Effector CD4-positive, alpha-beta T cell (primary cell): ENCODE measurements at regions not wholly inside any gene's neighbourhood (a gene's known extent, or its start where the extent isn't known, plus 50 kb on each side); places are given as distances from the start of the nearest gene placed in this dataset.
"Not testable (repeated sequence)": the region's sequence is repeated elsewhere in the genome, so short reads cannot be mapped to it uniquely, and the experiment has no call there.

ENCODE experiments used
- DNase-seq: peaks from one replicate; pipeline ENCODE4 v3.0.0-alpha.2; 2020

DNA sequence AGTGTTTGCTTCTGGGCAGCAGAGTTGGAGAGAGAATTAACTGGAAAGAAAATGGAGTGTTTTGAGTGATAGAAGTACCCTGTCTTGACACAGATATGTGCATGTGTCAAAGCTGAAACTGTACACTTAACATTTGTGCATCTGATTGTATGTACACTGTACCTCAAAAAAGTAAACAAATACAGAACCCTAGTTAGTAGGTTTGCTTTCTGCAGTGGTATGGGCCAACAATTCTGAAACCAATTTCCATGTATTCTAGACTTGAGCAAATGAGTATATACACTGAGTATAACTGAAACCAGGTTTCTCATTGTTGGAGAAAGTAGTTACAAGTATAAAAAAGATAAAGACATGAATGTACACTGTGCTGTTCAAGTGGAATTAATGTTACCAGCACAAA is 52.4 kb downstream of the ELAPOR2 start:
- no peak for DNase-seq

DNA sequence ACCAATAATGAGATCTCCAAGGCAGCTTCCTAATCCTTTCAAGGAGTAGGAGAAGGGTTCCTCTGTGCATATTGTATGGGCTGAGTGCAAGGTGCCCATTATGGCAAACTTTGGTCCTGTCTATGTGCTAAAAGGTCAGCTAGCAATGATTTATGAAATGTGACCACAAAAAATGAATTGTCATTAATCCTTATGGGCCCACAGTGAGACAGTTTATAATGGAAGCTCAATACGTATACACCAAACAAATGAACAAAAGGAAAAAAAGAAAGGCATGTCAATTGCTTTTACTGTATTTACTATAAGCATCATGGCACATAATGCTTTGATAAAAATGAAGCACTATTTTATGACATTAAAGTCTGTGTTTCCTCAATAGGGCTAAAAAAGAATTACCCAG is 54.5 kb downstream of the ELAPOR2 start:
- DNase-seq: no peak

DNA sequence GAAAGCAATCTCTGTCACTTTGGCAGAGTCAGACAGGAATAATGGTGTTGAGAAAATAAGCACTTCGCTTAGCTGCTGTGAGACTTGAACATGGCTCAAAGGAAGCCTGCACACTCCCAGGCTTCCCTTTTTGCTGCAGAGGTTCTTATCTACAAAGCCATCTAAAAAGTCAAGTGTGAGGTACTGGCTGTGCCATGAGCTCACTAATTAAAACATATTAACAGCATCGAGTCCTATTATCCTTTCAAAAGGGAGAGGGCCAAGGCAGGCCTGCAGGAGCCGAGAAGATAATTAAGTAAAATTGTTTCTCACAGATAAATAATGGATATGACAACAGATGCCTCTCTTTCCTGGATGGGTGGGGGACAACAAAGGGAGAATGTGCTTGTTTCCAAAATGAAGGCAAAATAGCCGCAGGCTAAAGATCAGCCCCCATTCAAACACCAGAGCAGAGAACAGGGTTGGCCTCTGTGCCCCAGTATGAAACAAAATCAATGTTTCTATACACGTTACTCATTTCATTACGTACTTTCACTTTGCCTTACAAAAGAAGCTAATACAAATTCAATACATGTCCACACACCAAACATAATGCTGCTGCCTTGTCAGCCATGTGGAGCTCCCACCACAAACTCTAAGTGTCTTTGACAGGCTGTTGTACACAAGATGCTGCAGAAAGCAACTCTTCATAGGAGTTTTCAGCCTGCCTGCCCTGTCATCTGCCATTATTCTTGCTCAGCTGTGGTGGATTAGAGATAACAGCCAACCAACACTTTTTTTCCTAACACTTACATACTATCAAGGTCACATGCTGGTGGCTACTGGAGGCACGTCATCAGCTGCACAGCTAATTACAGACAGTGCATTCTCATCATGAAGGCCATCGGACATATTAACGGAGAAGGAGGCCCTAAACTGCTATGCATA is 55.3 kb downstream of the ELAPOR2 start:
- no peak for DNase-seq

- DNase-seq: no peak
These were observed 58.2 kb downstream of the ELAPOR2 start for GRCh38 chr7:87001214-87001613.

- no peak for DNase-seq
These were observed 59.1 kb downstream of the ELAPOR2 start for GRCh38 chr7:87000344-87000743.

- DNase-seq: no peak
These were observed 59.7 kb downstream of the ELAPOR2 start for GRCh38 chr7:86999750-87000149.

DNA sequence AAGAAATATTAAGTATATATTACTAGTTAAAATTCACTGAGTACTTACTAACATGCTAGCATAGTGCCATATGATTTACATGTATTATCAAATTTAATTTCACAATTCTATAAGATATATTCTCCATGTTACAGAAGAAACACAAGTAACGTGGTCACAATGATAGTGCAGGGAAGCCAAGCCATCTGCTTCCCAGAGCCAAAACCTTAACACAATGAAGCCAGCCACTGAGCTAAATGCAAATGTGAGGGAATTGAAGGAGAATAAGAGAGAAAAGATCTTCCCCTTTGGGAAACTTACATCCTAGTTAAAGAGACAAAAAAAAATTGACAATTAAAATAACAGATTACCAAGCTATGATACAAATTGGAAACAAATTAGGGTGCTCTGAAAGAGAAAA is 63.6 kb downstream of the ELAPOR2 start:
- no peak for DNase-seq

- DNase-seq: no peak
These were observed 64.3 kb downstream of the ELAPOR2 start for GRCh38 chr7:86995052-86995725.

GRCh38 chr7:86991771-86992191 is 67.7 kb downstream of the ELAPOR2 start:
- no peak for DNase-seq

GRCh38 chr7:86991093-86991769 is 68.2 kb downstream of the ELAPOR2 start:
- no peak for DNase-seq

- DNase-seq: no peak
These were observed 70.0 kb downstream of the ELAPOR2 start for GRCh38 chr7:86989407-86989806.

DNA sequence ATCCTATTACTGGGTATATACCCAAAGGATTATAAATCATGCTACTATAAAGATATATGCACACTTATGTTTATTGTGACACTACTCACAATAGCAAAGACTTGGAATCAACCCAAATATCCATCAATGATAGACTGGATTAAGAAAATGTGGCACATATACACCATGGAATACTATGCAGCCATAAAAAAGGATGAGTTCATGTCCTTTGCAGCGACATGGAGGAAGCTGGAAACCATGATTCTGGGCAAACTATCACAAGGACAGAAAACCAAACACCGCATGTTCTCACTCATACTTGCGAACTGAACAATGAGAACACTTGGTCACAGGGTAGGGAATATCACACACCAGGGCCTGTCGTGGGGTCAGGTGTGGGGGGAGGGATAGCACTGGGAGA is 71.6 kb downstream of the ELAPOR2 start:
- not testable (repeated sequence) for DNase-seq

DNA sequence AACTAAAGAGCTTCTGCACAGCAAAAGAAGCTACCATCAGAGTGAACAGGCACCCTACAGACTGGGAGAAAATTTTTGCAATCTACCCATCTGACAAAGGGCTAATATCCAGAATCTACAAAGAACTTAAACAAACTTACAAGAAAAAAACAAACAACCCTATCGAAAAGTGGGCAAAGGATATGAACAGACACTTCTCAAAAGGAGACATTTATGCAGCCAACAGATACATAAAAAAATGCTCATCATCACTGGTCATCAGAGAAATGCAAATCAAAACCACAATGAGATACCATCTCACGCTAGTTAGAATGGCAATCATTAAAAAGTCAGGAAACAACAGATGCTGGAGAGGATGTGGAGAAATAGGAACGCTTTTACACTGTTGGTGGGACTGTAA is 72.1 kb downstream of the ELAPOR2 start:
- not testable (repeated sequence) for DNase-seq

GRCh38 chr7:86985342-86985741 is 74.1 kb downstream of the ELAPOR2 start:
- not testable (repeated sequence) for DNase-seq

GRCh38 chr7:86983654-86984053 is 75.8 kb downstream of the ELAPOR2 start:
- not testable (repeated sequence) for DNase-seq

DNA sequence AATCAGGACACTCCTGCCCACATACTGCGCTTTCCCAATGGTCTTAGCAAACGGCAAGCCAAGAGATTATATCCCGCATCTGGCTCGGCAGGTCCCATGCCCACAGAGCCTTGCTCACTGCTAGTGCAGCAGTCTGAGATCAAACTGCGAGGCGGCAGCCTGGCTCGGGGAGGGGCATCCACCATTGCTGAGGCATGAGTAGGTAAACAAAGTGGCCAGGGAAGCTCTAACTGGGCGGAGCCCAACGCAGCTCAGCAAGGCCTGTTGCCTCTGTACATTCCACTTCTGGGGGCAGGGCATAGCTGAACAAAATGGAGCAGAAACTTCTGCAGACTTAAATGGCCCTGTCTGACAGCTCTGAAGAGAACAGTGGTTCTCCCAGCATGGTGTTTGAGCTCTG is 77.5 kb downstream of the ELAPOR2 start:
- DNase-seq: not testable (repeated sequence)

- no peak for DNase-seq
These were observed 78.3 kb downstream of the ELAPOR2 start for GRCh38 chr7:86981127-86981526.

DNA sequence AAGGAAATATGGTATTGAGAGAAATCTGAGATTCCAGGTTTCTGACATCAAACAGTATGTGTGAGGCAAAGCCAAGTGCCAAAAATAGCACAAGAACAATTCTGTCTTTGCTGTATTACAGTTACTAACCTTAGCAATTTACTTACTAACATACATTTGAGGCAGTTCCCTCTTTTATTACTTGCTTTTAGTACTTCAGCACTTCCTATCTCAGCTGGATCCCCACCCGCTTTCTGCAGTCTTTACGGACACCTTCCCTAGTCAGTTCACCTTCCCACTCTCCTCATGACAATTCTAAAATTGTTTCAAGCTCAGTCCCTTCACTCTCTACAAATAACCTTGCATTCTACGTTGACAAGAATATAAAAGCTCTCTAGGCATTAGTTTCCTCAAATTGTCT is 79.2 kb downstream of the ELAPOR2 start:
- DNase-seq: no peak

DNA sequence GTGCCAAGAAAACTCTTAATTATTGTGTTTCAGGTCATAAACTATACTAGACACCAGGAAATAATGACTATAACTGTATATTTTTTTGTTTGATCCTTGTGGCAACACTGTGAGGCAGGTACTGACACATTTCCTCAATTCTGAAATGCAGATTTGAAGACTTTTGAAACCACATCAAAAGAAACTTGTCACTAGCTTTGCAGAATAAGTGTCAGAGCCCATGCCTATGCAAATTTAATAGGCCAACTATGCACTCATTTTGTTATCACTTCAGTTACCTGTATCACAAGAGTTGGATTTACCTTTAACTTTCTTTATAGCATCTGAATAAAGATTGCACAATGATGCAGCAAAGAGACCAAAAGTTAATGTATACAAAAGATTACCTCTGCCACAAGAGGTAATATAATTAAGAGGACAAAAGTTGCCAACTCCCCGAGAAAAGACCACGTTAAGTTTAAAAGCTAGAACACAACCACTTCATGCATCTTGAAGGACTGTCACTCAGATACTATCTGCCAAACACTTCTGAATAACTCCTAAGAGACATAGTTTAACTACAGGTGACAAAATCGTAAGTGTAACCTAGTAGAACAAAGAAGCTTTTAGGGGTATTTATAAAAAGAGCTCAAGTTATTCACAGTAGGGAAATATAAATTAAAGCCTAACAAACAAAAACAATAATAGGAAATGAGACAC is 80.5 kb downstream of the ELAPOR2 start:
- peak; percentile 12 for DNase-seq

DNA sequence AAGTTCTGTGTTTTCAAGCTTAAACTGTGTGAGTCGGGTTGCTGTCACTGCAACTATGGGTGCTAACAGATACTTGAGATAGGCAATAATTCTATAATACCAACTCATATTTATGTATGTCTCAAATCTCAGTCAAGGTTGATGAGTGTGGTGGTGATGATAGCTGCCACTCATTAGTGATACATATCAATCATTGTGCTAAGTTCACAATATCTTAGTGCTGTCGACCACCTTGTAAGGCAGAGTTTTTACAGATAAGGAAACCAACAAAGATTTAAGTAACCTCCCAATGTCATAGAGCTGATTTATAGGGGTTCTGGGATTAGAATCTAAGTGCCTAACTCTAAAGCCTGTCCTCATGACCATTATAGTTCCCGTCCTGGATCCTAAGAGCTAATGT is 82.5 kb downstream of the ELAPOR2 start:
- DNase-seq: no peak

GRCh38 chr7:86975914-86976313 is 83.5 kb downstream of the ELAPOR2 start:
- no peak for DNase-seq

DNA sequence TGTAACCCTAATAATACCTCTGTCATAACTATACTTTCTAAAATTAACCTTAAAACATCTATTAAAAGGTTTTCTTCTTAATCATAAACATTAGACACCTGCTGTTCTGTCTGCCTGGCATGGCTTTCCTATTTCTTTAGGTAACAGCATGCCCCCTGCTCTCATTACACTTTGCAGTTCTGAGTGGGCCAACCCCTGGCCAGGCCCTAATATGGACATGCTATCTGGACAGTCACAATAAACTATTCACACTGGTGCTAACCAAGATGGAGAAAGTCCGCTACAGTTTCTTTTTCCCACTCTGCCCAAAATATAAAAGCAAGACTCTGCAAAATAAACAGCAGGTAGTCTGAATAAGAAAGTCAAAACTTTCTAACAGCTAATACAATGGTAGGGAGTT is 84.0 kb downstream of the ELAPOR2 start:
- no peak for DNase-seq

GRCh38 chr7:86972072-86972471 is 87.4 kb downstream of the ELAPOR2 start:
- no peak for DNase-seq
